ENCODE measurements at regions not wholly inside any gene's neighbourhood (a gene's known extent, or its start where the extent isn't known, plus 50 kb on each side); places are given as distances from the start of the nearest gene placed in this dataset.

DNA sequence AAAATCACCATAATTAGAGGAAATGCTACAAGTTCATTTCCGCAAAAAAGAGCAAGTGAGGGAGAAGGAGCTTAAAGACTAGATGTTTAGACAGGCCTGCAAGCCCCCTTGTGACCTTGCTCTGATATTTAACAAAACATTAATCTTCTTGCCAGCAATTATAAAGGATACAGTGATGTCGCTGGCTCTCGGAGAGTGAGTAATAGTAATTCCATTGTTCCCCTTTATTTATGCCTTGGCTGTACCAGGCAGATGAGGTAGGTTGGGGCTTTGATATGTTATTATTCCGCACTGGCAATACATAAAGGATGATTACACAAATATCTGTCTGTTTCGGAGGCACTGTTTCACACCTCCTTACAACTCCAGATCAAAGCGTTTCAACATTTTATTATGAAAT lies 204.8 kb upstream of the SALL1 start:
- Histone ChIP-seq H3K4me3 (no peak overlapping the region), H3K27ac (no peak overlapping the region), H3K4me1 (no peaks in the 10 kb centered on the region), H3K9me3 (no peaks in the 10 kb centered on the region), H3K27me3 (no peaks in the 10 kb centered on the region), H3K36me3 (no peaks in the 10 kb centered on the region)
- no peak for TF ChIP-seq POLR2A (IDR thresholded peaks at IDR 0.05)
- TF ChIP-seq, protein P1, sequence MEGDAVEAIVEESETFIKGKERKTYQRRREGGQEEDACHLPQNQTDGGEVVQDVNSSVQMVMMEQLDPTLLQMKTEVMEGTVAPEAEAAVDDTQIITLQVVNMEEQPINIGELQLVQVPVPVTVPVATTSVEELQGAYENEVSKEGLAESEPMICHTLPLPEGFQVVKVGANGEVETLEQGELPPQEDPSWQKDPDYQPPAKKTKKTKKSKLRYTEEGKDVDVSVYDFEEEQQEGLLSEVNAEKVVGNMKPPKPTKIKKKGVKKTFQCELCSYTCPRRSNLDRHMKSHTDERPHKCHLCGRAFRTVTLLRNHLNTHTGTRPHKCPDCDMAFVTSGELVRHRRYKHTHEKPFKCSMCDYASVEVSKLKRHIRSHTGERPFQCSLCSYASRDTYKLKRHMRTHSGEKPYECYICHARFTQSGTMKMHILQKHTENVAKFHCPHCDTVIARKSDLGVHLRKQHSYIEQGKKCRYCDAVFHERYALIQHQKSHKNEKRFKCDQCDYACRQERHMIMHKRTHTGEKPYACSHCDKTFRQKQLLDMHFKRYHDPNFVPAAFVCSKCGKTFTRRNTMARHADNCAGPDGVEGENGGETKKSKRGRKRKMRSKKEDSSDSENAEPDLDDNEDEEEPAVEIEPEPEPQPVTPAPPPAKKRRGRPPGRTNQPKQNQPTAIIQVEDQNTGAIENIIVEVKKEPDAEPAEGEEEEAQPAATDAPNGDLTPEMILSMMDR (IDR thresholded peaks at IDR 0.05): no peak
- intact Hi-C loops (cut with DNase I; ENCODE audit: low total_unique reads): no loop called here
- DNase-seq: no peak

DNA sequence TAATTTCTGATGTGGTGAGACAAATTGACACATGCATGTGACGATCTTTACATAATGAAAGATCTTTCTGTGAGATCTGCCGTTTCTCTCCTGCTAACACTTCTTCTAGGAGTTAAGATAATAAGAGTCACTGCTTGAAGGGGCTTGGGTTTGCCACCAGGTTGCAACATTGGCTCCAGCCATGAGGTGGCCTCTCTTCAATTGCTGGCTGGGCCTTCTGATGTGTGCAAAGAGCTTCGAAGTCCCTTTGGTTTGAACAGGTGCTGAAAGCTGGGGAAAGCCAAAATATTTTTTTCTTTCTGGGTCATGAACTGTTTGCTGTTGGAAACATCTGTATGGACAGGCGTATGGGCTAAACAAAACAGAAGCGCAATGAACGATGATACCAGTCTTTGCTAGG lies 204.1 kb upstream of the SALL1 start:
- no peak overlapping the region for H3K27ac ChIP-seq
- H3K9me3 ChIP-seq: no peaks in the 10 kb centered on the region
- no peaks in the 10 kb centered on the region for H3K4me1 ChIP-seq
- TF ChIP-seq, protein P1 (IDR thresholded peaks at IDR 0.05): no peak
- TF ChIP-seq POLR2A (IDR thresholded peaks at IDR 0.05): no peak
- H3K27me3 ChIP-seq: no peaks in the 10 kb centered on the region
- DNase-seq: no peak
- H3K36me3 ChIP-seq: no peaks in the 10 kb centered on the region
- intact Hi-C loops (cut with DNase I; ENCODE audit: low total_unique reads): no loop called here
- H3K4me3 ChIP-seq: no peak overlapping the region

DNA sequence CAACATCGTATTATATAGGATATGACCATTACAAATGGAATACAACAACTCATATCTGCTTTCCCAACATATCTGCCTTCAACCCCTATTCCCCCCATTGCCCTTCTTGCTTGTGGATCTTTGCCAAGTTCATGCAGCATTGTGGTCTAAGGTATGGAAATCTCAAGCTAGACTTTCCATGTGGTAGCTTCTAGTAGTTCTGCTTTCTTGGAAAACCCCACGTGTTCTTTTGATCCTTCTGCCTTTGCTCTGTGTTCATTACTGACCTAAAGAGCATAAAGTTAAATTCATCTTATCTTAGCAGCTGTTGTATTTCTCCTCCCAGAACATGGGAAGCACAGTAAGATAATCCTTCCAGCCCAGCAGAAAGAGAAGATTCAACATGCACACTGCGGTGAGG lies 202.0 kb upstream of the SALL1 start:
- intact Hi-C loops (cut with DNase I; ENCODE audit: low total_unique reads): no loop called here
- no peaks in the 10 kb centered on the region for H3K9me3 ChIP-seq
- no peak overlapping the region for H3K27ac ChIP-seq
- no peaks in the 10 kb centered on the region for H3K4me1 ChIP-seq
- H3K36me3 ChIP-seq: no peaks in the 10 kb centered on the region
- no peak for TF ChIP-seq POLR2A (IDR thresholded peaks at IDR 0.05)
- TF ChIP-seq, protein P1 (IDR thresholded peaks at IDR 0.05): no peak
- H3K4me3 ChIP-seq: no peak overlapping the region
- no peaks in the 10 kb centered on the region for H3K27me3 ChIP-seq
- DNase-seq: no peak

DNA sequence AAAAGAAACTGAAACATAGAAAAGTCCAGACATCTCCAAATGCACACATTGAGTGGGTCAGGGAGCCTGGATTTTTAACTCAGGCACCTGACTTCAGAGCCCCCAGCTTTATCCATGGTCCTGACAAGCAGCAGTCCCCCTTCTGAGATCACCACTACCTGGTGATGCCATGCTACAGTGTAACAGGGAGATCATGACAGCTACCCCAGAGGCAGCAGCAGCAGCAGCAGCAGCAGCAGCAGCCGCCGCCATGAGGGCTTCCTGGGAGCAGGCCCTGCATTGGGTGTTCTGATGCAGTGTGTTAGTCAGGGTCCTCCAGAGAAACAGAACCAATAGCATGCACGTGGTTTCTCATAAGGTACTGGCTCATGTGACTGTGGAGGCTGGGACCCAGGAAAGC lies 198.6 kb upstream of the SALL1 start:
- no peaks in the 10 kb centered on the region for H3K36me3 ChIP-seq
- intact Hi-C loops (cut with DNase I; ENCODE audit: low total_unique reads): no loop called here
- DNase-seq: no peak

DNA sequence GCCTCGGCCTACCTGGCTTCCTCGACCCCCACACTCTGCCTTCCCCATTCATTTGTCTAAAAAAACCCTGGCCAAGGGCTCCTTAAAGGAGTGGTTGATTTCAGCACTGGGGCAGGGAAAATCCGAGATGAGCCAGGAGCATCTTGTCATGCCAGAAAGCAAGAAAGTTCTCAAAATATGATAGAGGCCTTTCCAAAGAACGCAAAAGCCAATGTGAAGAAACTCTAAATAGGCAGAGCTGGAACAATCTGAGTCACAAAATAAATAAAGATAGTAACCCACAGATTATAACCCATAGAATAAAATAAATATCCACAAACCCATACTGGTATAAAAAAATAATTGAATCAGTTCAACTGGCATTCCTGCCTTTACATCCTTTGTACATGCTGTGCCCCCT lies 192.3 kb upstream of the SALL1 start:
- Histone ChIP-seq H3K9me3 (no peaks in the 10 kb centered on the region), H3K36me3 (no peaks in the 10 kb centered on the region), H3K27me3 (no peaks in the 10 kb centered on the region), H3K4me3 (no peak overlapping the region), H3K4me1 (no peaks in the 10 kb centered on the region), H3K27ac (no peak overlapping the region)
- intact Hi-C loops (cut with DNase I; ENCODE audit: low total_unique reads): no loop called here
- no peak for DNase-seq
- TF ChIP-seq POLR2A (IDR thresholded peaks at IDR 0.05): no peak
- TF ChIP-seq, protein P1 (IDR thresholded peaks at IDR 0.05): no peak

More for the DNA sequence above, 198.6 kb upstream of the SALL1 start:
- Histone ChIP-seq H3K27me3 (no peaks in the 10 kb centered on the region), H3K4me1 (no peaks in the 10 kb centered on the region), H3K4me3 (no peak overlapping the region), H3K9me3 (no peaks in the 10 kb centered on the region), H3K27ac (no peak overlapping the region)
- no peak for TF ChIP-seq POLR2A (IDR thresholded peaks at IDR 0.05)

DNA sequence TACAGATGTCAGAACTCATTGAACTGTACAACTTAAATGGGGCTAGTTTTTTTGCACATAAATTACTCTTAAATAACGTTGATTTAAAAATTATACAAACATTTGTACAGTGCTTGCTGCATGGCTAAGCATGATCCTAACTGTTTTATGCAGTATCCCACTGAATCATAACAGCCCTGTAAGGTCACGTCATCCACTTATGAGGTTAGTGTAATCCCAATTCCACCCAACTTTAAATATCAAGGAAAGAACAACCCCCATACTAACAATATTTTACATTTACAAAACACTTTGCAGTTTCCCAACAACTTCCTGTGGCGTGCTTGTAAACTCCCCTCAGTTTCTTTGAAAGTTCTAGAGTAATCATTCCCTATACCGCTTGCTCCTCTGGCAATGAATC lies 190.1 kb upstream of the SALL1 start:
- Histone ChIP-seq H3K4me3 (no peak overlapping the region), H3K27ac (no peak overlapping the region), H3K36me3 (no peaks in the 10 kb centered on the region), H3K27me3 (no peaks in the 10 kb centered on the region), H3K4me1 (no peaks in the 10 kb centered on the region), H3K9me3 (no peaks in the 10 kb centered on the region)
- TF ChIP-seq, protein P1 (IDR thresholded peaks at IDR 0.05): no peak
- TF ChIP-seq POLR2A (IDR thresholded peaks at IDR 0.05): no peak
- DNase-seq: no peak
- intact Hi-C loops (cut with DNase I; ENCODE audit: low total_unique reads): no loop called here

Measured in uterus (tissue), 3 donors.